ENCODE measurements at regions not wholly inside any gene's neighbourhood (a gene's known extent, or its start where the extent isn't known, plus 50 kb on each side); places are given as distances from the start of the nearest gene placed in this dataset.
"Not testable (repeated sequence)": the region's sequence is repeated elsewhere in the genome, so short reads cannot be mapped to it uniquely, and the experiment has no call there.

DNA sequence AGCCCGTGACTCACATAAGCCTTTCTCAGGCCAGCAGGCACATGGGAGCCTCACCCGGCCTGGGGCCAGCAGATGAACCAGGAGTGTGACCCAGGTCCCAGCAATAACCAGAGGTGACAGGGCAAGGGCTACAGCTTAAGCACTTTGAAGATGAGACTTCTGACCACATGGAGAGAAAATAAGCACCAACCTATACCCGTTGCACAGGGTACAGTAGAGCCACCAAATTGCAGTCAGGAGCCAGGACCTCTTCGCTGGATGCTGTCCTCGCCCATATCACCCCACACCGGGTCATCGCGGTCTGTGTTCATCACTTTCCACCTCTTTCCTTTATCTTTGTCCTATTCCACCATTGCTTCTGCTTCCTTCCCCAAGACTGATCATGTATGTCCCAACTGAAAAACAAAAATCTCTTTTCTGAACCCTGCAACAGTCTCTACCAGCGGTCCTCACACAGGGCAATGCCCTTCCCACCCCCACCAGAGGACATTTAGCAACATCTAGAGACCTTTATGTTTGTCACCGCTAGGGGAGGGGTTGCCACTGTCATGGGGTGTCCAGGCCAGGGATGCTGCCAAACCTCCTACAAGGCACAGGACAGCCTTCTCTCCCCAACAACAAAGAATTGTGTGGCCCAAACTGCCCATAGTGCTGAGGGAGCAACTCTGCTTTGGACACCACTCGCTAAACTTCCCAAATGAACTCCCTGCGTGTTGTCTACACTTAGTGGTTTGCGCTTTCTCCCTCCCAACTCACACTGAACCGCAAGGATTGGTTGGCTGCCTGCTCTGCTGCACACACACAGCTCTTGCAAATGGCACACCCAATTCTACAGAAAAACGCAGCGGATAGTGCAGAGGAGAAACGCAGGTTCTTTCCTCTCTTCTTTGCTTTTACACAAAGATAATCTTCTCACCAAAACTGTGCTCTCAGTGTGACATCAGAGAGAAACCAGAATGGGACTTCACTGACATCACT lies 219.4 kb upstream of the FRG1 start:
- H3K4me3 ChIP-seq, H3K27ac ChIP-seq, H3K27me3 ChIP-seq, ATAC-seq, H3K4me1 ChIP-seq, H3K9me3 ChIP-seq, H3K36me3 ChIP-seq: not testable (repeated sequence)
- WGBS, 2 donors (ENCODE audit: low coverage in 1 of 2), result 84 to 91% methylated on average over 6 to 9 of the region's 17 CpGs

GRCh38 chr4:189722324-189723003 lies 218.2 kb upstream of the FRG1 start:
- H3K9me3 ChIP-seq, H3K27me3 ChIP-seq, H3K36me3 ChIP-seq, ATAC-seq, H3K4me1 ChIP-seq: not testable (repeated sequence)
- peak overlapping the region in 1 of 4 donors; percentile 68 for H3K27ac ChIP-seq
- H3K4me3 ChIP-seq, result peak overlapping the region in 1 of 2 donors; percentile 3
- 18 to 100% methylated on average over 1 to 7 of the region's 23 CpGs for WGBS, 2 donors (ENCODE audit: low coverage in 1 of 2)

GRCh38 chr4:189727982-189728638 lies 212.6 kb upstream of the FRG1 start:
- H3K27ac ChIP-seq, H3K4me3 ChIP-seq, ATAC-seq, H3K27me3 ChIP-seq, H3K9me3 ChIP-seq, H3K36me3 ChIP-seq, H3K4me1 ChIP-seq: not testable (repeated sequence)
- 59 to 60% methylated on average over 2 of the region's 6 CpGs for WGBS, 2 donors (ENCODE audit: low coverage in 1 of 2)

- ATAC-seq, H3K27me3 ChIP-seq, H3K9me3 ChIP-seq, H3K27ac ChIP-seq, H3K4me3 ChIP-seq, H3K36me3 ChIP-seq: not testable (repeated sequence)
- peaks cover 0 to 17% (median 0%) of the 10 kb centered on the region in 3 donors for H3K4me1 ChIP-seq
- WGBS, 2 donors (ENCODE audit: low coverage in 1 of 2), result 74 to 84% methylated on average over 8 to 10 of the region's 10 CpGs
Observed at GRCh38 chr4:189731989-189732388, 208.7 kb upstream of the FRG1 start.

- H3K4me3 ChIP-seq, H3K27me3 ChIP-seq, ATAC-seq, H3K27ac ChIP-seq, H3K9me3 ChIP-seq, H3K36me3 ChIP-seq: not testable (repeated sequence)
- 92 to 97% methylated on average over 4 to 5 of the region's 5 CpGs for WGBS, 2 donors (ENCODE audit: low coverage in 1 of 2)
- peaks cover 0 to 10% (median 0%) of the 10 kb centered on the region in 3 donors for H3K4me1 ChIP-seq
Observed at GRCh38 chr4:189733507-189733906, 207.2 kb upstream of the FRG1 start.

GRCh38 chr4:189734648-189735267 lies 205.9 kb upstream of the FRG1 start:
- not testable (repeated sequence) for H3K27me3 ChIP-seq, H3K9me3 ChIP-seq, H3K4me3 ChIP-seq, ATAC-seq, H3K36me3 ChIP-seq
- Histone ChIP-seq H3K4me1 (peaks cover 0 to 10% (median 0%) of the 10 kb centered on the region in 3 donors), H3K27ac (peak overlapping the region in 1 of 4 donors; percentile 10)
- WGBS, 2 donors (ENCODE audit: low coverage in 1 of 2), result 0 to 42% methylated on average over 2 of the region's 2 CpGs

DNA sequence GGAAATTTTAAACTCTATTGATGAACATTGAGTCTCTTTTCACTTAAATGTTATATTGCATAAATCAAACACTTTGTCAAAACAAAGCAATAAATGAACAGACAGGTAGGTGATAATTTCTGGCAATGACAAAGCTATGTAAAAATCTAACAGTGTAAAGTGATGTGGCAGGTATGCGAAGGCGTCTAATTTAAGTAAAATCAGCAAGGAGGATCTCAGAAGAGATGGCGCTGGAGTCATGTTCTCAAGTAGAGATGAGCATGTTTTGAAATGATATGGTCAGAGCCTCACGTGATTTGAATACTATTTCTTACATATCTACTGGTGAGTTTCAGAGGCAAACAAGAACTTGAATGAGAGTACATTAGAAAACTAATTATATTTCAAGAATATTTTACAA lies 204.0 kb upstream of the FRG1 start:
- peaks cover 0 to 10% (median 0%) of the 10 kb centered on the region in 3 donors for H3K4me1 ChIP-seq
- H3K9me3 ChIP-seq, ATAC-seq, H3K36me3 ChIP-seq, H3K27me3 ChIP-seq, H3K27ac ChIP-seq, H3K4me3 ChIP-seq: not testable (repeated sequence)
- WGBS, 2 donors (ENCODE audit: low coverage in 1 of 2), result 84 to 96% methylated on average over 4 of the region's 4 CpGs

DNA sequence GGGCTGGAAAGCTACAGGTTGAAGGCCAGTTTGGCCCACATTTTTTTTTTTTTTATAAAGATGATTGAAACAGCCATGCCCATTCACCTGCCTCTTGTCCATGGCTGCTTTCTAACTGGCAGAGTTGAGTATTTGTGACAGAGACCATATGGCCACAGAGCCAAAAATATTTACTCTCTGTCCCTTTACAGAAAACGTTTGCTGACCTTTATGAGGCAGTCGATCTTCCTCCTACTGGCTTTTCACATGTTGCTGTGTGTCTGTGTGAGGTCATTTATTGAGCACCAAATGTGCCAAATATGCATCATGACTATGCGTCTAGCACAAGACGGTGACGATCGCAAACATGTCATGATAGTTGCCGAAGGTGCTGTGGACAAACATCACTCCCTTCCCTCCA lies 200.6 kb upstream of the FRG1 start:
- not testable (repeated sequence) for H3K27me3 ChIP-seq, H3K4me1 ChIP-seq, H3K36me3 ChIP-seq, H3K4me3 ChIP-seq, H3K27ac ChIP-seq, ATAC-seq
- WGBS, 2 donors (ENCODE audit: low coverage in 1 of 2), result 42 to 81% methylated on average over 2 to 7 of the region's 7 CpGs
- peaks cover 0 to 12% (median 0%) of the 10 kb centered on the region in 3 donors for H3K9me3 ChIP-seq

DNA sequence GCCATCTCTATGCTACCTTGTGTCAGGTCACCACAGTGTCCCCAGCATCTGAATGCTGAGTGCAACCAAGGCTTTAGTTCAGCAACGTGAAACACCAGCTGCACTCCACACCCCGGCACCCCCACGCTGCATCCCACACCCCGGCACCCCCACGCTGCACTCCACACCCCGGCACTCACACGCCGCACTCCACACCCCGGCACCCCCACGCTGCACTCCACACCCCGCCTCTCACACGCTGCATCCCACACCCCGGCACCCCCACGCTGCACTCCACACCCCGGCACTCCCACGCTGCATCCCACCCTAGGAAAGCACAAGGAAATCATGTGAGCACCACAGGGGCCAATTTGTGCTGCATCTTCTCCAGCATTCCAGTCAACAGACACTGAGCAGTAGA lies 199.8 kb upstream of the FRG1 start:
- Histone ChIP-seq H3K4me1 (no peaks in the 10 kb centered on the region), H3K9me3 (peaks cover 0 to 12% (median 0%) of the 10 kb centered on the region in 3 donors), H3K36me3 (no peaks in the 10 kb centered on the region), H3K27ac (no peak overlapping the region), H3K27me3 (peaks cover 6% of the 10 kb centered on the region), H3K4me3 (no peak overlapping the region)
- ATAC-seq, result no peak
- no peak for TF ChIP-seq CTCF (IDR thresholded peaks at IDR 0.05)
- TF ChIP-seq EP300 (IDR thresholded peaks at IDR 0.05), result no peak
- TF ChIP-seq POLR2A (IDR thresholded peaks at IDR 0.05), result no peak
- WGBS, 2 donors (ENCODE audit: low coverage in 1 of 2), result no CpG with 5 or more reads among the region's 16 CpGs

GRCh38 chr4:189753092-189753491 lies 187.6 kb upstream of the FRG1 start:
- not testable (repeated sequence) for ATAC-seq, H3K27me3 ChIP-seq, H3K4me3 ChIP-seq, H3K9me3 ChIP-seq, H3K4me1 ChIP-seq, H3K27ac ChIP-seq, H3K36me3 ChIP-seq
- 42% methylated on average over 1 of the region's 1 CpG; no CpG with 5 or more reads in 1 of the 2 donors for WGBS, 2 donors (ENCODE audit: low coverage in 1 of 2)

Measured in gastroesophageal sphincter (tissue), 4 donors.